Esophagus squamous epithelium (tissue), 4 donors: ENCODE measurements at regions not wholly inside any gene's neighbourhood (a gene's known extent, or its start where the extent isn't known, plus 50 kb on each side); places are given as distances from the start of the nearest gene placed in this dataset.

Experiments used
- CTCF ChIP-seq, 6 experiments: fragments of 450-650 bp in 4 of 6; fragments of 200-600 bp in 2 of 6; sonication (generic) in 2 of 6; IDR thresholded peaks; one replicate each; pipeline ENCODE4 v1.5.1; 2016 to 2019; ENCODE audit warnings: antibody characterized with exemption in 6 of 6, mild to moderate bottlenecking in 4 of 6, moderate library complexity in 4 of 6
- POLR2A ChIP-seq, 4 donors: fragments of 450-650 bp; IDR thresholded peaks; one replicate each; pipeline ENCODE4 v1.6.1; 2017; ENCODE audit warnings: antibody characterized with exemption in 4 of 4, mild to moderate bottlenecking in 4 of 4, moderate library complexity in 3 of 4

- no peak for TF ChIP-seq CTCF (IDR thresholded peaks at IDR 0.05)
- TF ChIP-seq POLR2A (IDR thresholded peaks at IDR 0.05) = no peak
These were observed 412.2 kb upstream of the SGCD start for GRCh38 chr5:155914766-155915165.
